NAMALWA (cell line): ENCODE measurements at regions not wholly inside any gene's neighbourhood (a gene's known extent, or its start where the extent isn't known, plus 50 kb on each side); places are given as distances from the start of the nearest gene placed in this dataset.

Experiments used
- DNase-seq: peaks from one replicate; pipeline ENCODE4 v3.0.0-alpha.2; 2015; ENCODE audit warnings: low spot score

- DNase-seq, result no peak
These were observed 690.2 kb upstream of the POU3F3 start for GRCh38 chr2:104163611-104164130.

- no peak for DNase-seq
These were observed 689.1 kb upstream of the POU3F3 start for GRCh38 chr2:104164721-104165252.

- no peak for DNase-seq
These were observed 676.7 kb upstream of the POU3F3 start for GRCh38 chr2:104177179-104177578.

- no peak for DNase-seq
These were observed 674.3 kb upstream of the POU3F3 start for GRCh38 chr2:104179644-104180043.

GRCh38 chr2:104200533-104201168, 653.3 kb upstream of the POU3F3 start:
- no peak for DNase-seq

- no peak for DNase-seq
These were observed 640.2 kb upstream of the POU3F3 start for GRCh38 chr2:104213758-104214157.

GRCh38 chr2:104215269-104216161, 638.4 kb upstream of the POU3F3 start:
- DNase-seq, result no peak

- no peak for DNase-seq
These were observed 620.3 kb upstream of the POU3F3 start for GRCh38 chr2:104233591-104233990.

- DNase-seq, result no peak
These were observed 617.4 kb upstream of the POU3F3 start for GRCh38 chr2:104236491-104236890.

GRCh38 chr2:104240984-104241383, 612.9 kb upstream of the POU3F3 start:
- no peak for DNase-seq

- no peak for DNase-seq
These were observed 604.3 kb upstream of the POU3F3 start for GRCh38 chr2:104249629-104250028.

GRCh38 chr2:104250635-104251034, 603.3 kb upstream of the POU3F3 start:
- DNase-seq, result no peak

- DNase-seq, result no peak
These were observed 599.9 kb upstream of the POU3F3 start for GRCh38 chr2:104254017-104254416.

GRCh38 chr2:104262714-104263113, 591.2 kb upstream of the POU3F3 start:
- no peak for DNase-seq

- DNase-seq, result no peak
These were observed 574.3 kb upstream of the POU3F3 start for GRCh38 chr2:104279646-104280045.

- DNase-seq, result no peak
These were observed 573.7 kb upstream of the POU3F3 start for GRCh38 chr2:104280216-104280615.

GRCh38 chr2:104286841-104287240, 567.1 kb upstream of the POU3F3 start:
- no peak for DNase-seq

GRCh38 chr2:104289651-104290565, 564.0 kb upstream of the POU3F3 start:
- DNase-seq, result no peak

GRCh38 chr2:104290566-104290891, 563.4 kb upstream of the POU3F3 start:
- no peak for DNase-seq

- no peak for DNase-seq
These were observed 541.2 kb upstream of the POU3F3 start for GRCh38 chr2:104312684-104313083.

- no peak for DNase-seq
These were observed 535.8 kb upstream of the POU3F3 start for GRCh38 chr2:104318001-104318665.
